Tibial artery (tissue), 4 donors: ENCODE measurements at regions not wholly inside any gene's neighbourhood (a gene's known extent, or its start where the extent isn't known, plus 50 kb on each side); places are given as distances from the start of the nearest gene placed in this dataset.
"Not testable (repeated sequence)": the region's sequence is repeated elsewhere in the genome, so short reads cannot be mapped to it uniquely, and the experiment has no call there.

ENCODE experiments used
- DNase-seq, 2 donors: peaks; one replicate each; pipeline ENCODE4 v3.0.0-alpha.2; 2019
- H3K27ac ChIP-seq, 2 donors: fragments of 200-600 bp; sonication (generic) in 1 of 2; 1 replicate in 1 of 2; 2 replicates in 1 of 2; pipeline ENCODE4 v1.5.1; 2018 to 2019; ENCODE audit warnings: mild to moderate bottlenecking in 1 of 2
- H3K27me3 ChIP-seq, 2 donors: fragments of 200-600 bp; sonication (generic) in 1 of 2; one replicate each; pipeline versions ENCODE4 v1.5.1 to v1.6.0; 2016 to 2019
- H3K36me3 ChIP-seq, 3 donors: fragments of 200-600 bp; sonication (generic) in 2 of 3; one replicate each; pipeline ENCODE4 v1.5.1; 2016 to 2019; ENCODE audit warnings: mild to moderate bottlenecking in 2 of 3
- H3K4me1 ChIP-seq, 4 donors: fragments of 200-600 bp; sonication (generic) in 2 of 4; 1 replicate in 3 of 4; 2 replicates in 1 of 4; pipeline ENCODE4 v1.5.1; 2016 to 2019
- H3K4me3 ChIP-seq, 2 donors: fragments of 200-600 bp; sonication (generic) in 1 of 2; 1 replicate in 1 of 2; 2 replicates in 1 of 2; pipeline ENCODE4 v1.5.1; 2018 to 2019; ENCODE audit warnings: mild to moderate bottlenecking in 2 of 2
- H3K9me3 ChIP-seq, 3 donors: fragments of 200-600 bp; sonication (generic) in 1 of 3; one replicate each; pipeline ENCODE4 v1.5.1; 2016 to 2019
- CTCF ChIP-seq, 2 experiments: fragments of 200-600 bp in 1 of 2; fragments of 450-650 bp in 1 of 2; IDR thresholded peaks; one replicate each; pipeline ENCODE4 v1.5.1; 2017 to 2019; ENCODE audit warnings: antibody characterized with exemption in 2 of 2, mild to moderate bottlenecking in 1 of 2, moderate library complexity in 1 of 2
- intact Hi-C: fragments of 100-400 bp; cut with DNase I; formaldehyde crosslinking; loops from one replicate; pipeline ENCODE4 v1.15.0; 2023; ENCODE audit warnings: low total_unique reads

- Histone ChIP-seq H3K27me3 (peaks cover 0 to 66% of the 10 kb centered on the region in 2 donors), H3K36me3 (no peaks in the 10 kb centered on the region), H3K4me3 (peak overlapping the region; percentile 19 to 36), H3K4me1 (peaks cover 0 to 17% (median 0%) of the 10 kb centered on the region in 4 donors), H3K27ac (no peak overlapping the region), H3K9me3 (no peaks in the 10 kb centered on the region)
- peak in 1 of 2 donors; percentile 61 for DNase-seq
- no peak for TF ChIP-seq CTCF (IDR thresholded peaks at IDR 0.05)
- intact Hi-C loops = no loop called here
These were observed 157.0 kb downstream of the BRD1 start for GRCh38 chr22:49670456-49671330.

GRCh38 chr22:49669969-49670455 is 157.7 kb downstream of the BRD1 start:
- peak in 1 of 2 donors; percentile 43 for DNase-seq
- peaks cover 0 to 67% of the 10 kb centered on the region in 2 donors for H3K27me3 ChIP-seq

GRCh38 chr22:49669427-49669968 is 158.2 kb downstream of the BRD1 start:
- H3K27ac ChIP-seq, H3K9me3 ChIP-seq, intact Hi-C loops, H3K4me3 ChIP-seq, DNase-seq, H3K36me3 ChIP-seq: not testable (repeated sequence)
- Histone ChIP-seq H3K27me3 (peaks cover 0 to 70% of the 10 kb centered on the region in 2 donors), H3K4me1 (peaks cover 0 to 17% (median 0%) of the 10 kb centered on the region in 4 donors)

More at GRCh38 chr22:49669969-49670455, 157.7 kb downstream of the BRD1 start:
- H3K36me3 ChIP-seq, H3K27ac ChIP-seq, H3K9me3 ChIP-seq, intact Hi-C loops: not testable (repeated sequence)
- peak overlapping the region in 1 of 2 donors; percentile 36 for H3K4me3 ChIP-seq
- peaks cover 0 to 17% (median 0%) of the 10 kb centered on the region in 4 donors for H3K4me1 ChIP-seq

- Histone ChIP-seq H3K4me3 (no peak overlapping the region), H3K27me3 (peaks cover 0 to 75% of the 10 kb centered on the region in 2 donors), H3K27ac (no peak overlapping the region), H3K4me1 (peaks cover 0 to 17% (median 0%) of the 10 kb centered on the region in 4 donors), H3K36me3 (no peaks in the 10 kb centered on the region), H3K9me3 (no peaks in the 10 kb centered on the region)
- DNase-seq = peak in 1 of 2 donors; percentile 58
- intact Hi-C loops = no loop called here
- TF ChIP-seq CTCF (IDR thresholded peaks at IDR 0.05) = no peak
These were observed 159.3 kb downstream of the BRD1 start for GRCh38 chr22:49668402-49668801.

GRCh38 chr22:49667236-49667635 is 160.4 kb downstream of the BRD1 start:
- Histone ChIP-seq H3K4me1 (peaks cover 0 to 17% (median 0%) of the 10 kb centered on the region in 4 donors), H3K36me3 (no peaks in the 10 kb centered on the region), H3K9me3 (no peaks in the 10 kb centered on the region), H3K27me3 (peaks cover 0 to 76% of the 10 kb centered on the region in 2 donors), H3K27ac (no peak overlapping the region), H3K4me3 (no peak overlapping the region)
- peak in 1 of 2 donors; percentile 40 for DNase-seq
- intact Hi-C loops = no loop called here
- no peak for TF ChIP-seq CTCF (IDR thresholded peaks at IDR 0.05)

GRCh38 chr22:49666146-49666809 is 161.4 kb downstream of the BRD1 start:
- Histone ChIP-seq H3K4me1 (peaks cover 0 to 14% (median 0%) of the 10 kb centered on the region in 4 donors), H3K36me3 (no peaks in the 10 kb centered on the region), H3K4me3 (no peak overlapping the region), H3K27me3 (peaks cover 0 to 68% of the 10 kb centered on the region in 2 donors), H3K9me3 (no peaks in the 10 kb centered on the region), H3K27ac (no peak overlapping the region)
- DNase-seq = peak in 1 of 2 donors; percentile 16
- no peak for TF ChIP-seq CTCF (IDR thresholded peaks at IDR 0.05)
- intact Hi-C loops = no loop called here
